SK-N-SH (cell line): ENCODE measurements at regions not wholly inside any gene's neighbourhood (a gene's known extent, or its start where the extent isn't known, plus 50 kb on each side); places are given as distances from the start of the nearest gene placed in this dataset.

ENCODE experiments used
- CTCF ChIA-PET: fragments of 300-600, 350-600 bp; formaldehyde crosslinking; extraction: SDS; loops from one replicate; lab custom pipeline; 2021; lab: Yijun Ruan, JAX
- POLR2A ChIA-PET: fragments of 350-600 bp; sonication (Branson Sonifier 250); formaldehyde crosslinking; extraction: SDS; loops from one replicate; lab custom pipeline; 2020; ENCODE audit warnings: antibody characterized with exemption, inconsistent platforms; lab: Yijun Ruan, JAX
- DNase-seq: peaks from one replicate; pipeline ENCODE4 v3.0.0; 2012
- H2AFZ ChIP-seq: fragments of 200-600 bp; sonication (generic); 2 replicates; pipeline ENCODE4 v1.8.1; 2016; ENCODE audit warnings: antibody characterized with exemption, mild to moderate bottlenecking, low read depth
- H3F3A ChIP-seq: fragments of 200-600 bp; sonication (generic); replicated peaks from 2 replicates; pipeline ENCODE3; 2016; ENCODE audit warnings: antibody characterized with exemption, mild to moderate bottlenecking; ENCODE audit not compliant: insufficient read depth
- H3K27ac ChIP-seq, 2 experiments: fragments of 200-500 bp in 1 of 2; fragments of 200-600 bp in 1 of 2; sonication (Bioruptor generic) in 1 of 2; sonication (generic), shearing (Covaris generic) in 1 of 2; 2 replicates each; pipeline versions ENCODE4 v1.5.1 to v1.6.1; 2014 to 2016; ENCODE audit warnings: low read depth in 2 of 2, inconsistent platforms in 1 of 2, low read length in 1 of 2, mild to moderate bottlenecking in 1 of 2, mixed read lengths in 1 of 2
- H3K27me3 ChIP-seq: fragments of 200-600 bp; sonication (generic), shearing (Covaris generic); 2 replicates; pipeline ENCODE4 v1.6.1; 2016; ENCODE audit warnings: mixed run types; ENCODE audit not compliant: insufficient read depth
- H3K36me3 ChIP-seq, 2 experiments: fragments of 200-500 bp in 1 of 2; fragments of 200-600 bp in 1 of 2; sonication (Bioruptor generic) in 1 of 2; sonication (generic) in 1 of 2; replicated peaks in 1 of 2; 2 replicates each; pipeline versions ENCODE3 to v1.5.1; 2014 to 2016; ENCODE audit warnings: low read length in 1 of 2, mild to moderate bottlenecking in 1 of 2; ENCODE audit not compliant: insufficient read depth in 2 of 2, control insufficient read depth in 1 of 2
- H3K4me1 ChIP-seq, 2 experiments: fragments of 200-500 bp in 1 of 2; fragments of 200-600 bp in 1 of 2; sonication (Bioruptor generic) in 1 of 2; sonication (generic), shearing (Covaris generic) in 1 of 2; 2 replicates each; pipeline versions ENCODE4 v1.5.1 to v1.6.1; 2014 to 2016; ENCODE audit warnings: low read depth in 1 of 2, low read length in 1 of 2, mixed run types in 1 of 2; ENCODE audit not compliant: insufficient read depth in 2 of 2, control insufficient read depth in 1 of 2
- H3K4me2 ChIP-seq: fragments of 200-600 bp; sonication (generic), shearing (Covaris generic); 2 replicates; pipeline ENCODE4 v1.6.1; 2017; ENCODE audit warnings: mixed run types
- H3K4me3 ChIP-seq, 2 experiments: fragments of 200-500 bp in 1 of 2; fragments of 200-600 bp in 1 of 2; sonication (Bioruptor generic) in 1 of 2; sonication (generic), shearing (Covaris generic) in 1 of 2; 2 replicates each; pipeline versions ENCODE4 v1.5.1 to v1.8.1; 2014 to 2016; ENCODE audit warnings: low read depth in 2 of 2, inconsistent platforms in 1 of 2, low read length in 1 of 2, mild to moderate bottlenecking in 1 of 2, mixed read lengths in 1 of 2, moderate library complexity in 1 of 2
- H3K79me2 ChIP-seq: fragments of 200-600 bp; sonication (generic); 2 replicates; pipeline ENCODE4 v1.8.1; 2017; ENCODE audit warnings: mild to moderate bottlenecking; ENCODE audit not compliant: insufficient read depth
- H3K9ac ChIP-seq: fragments of 200-600 bp; sonication (generic); 2 replicates; pipeline ENCODE4 v1.6.1; 2017; ENCODE audit warnings: mixed run types
- H3K9me2 ChIP-seq: fragments of 200-600 bp; sonication (generic); 2 replicates; pipeline ENCODE4 v1.6.1; 2017; ENCODE audit warnings: mixed run types
- H3K9me3 ChIP-seq: fragments of 200-600 bp; sonication (generic); 2 replicates; pipeline ENCODE4 v1.6.1; 2017; ENCODE audit warnings: mixed run types, mild to moderate bottlenecking, moderate library complexity
- H4K20me1 ChIP-seq: fragments of 200-600 bp; sonication (generic); 2 replicates; pipeline ENCODE4 v1.6.1; 2017; ENCODE audit warnings: mild to moderate bottlenecking, mixed run types; ENCODE audit not compliant: insufficient read depth
- CHD2 ChIP-seq: fragments of 150-350 bp; IDR thresholded peaks from 2 replicates; pipeline ENCODE4 v1.6.1; 2018; ENCODE audit warnings: low read length; ENCODE audit not compliant: partially characterized antibody
- ELF1 ChIP-seq: IDR thresholded peaks from 2 replicates; pipeline ENCODE4 v1.4.0; 2012
- EP300 ChIP-seq, 2 experiments: IDR thresholded peaks; 2 replicates each; pipeline versions ENCODE4 v1.4.0 to v1.6.1; 2012; ENCODE audit warnings: borderline replicate concordance in 1 of 2, low read depth in 1 of 2, low read length in 1 of 2
- EZH2phosphoT487 ChIP-seq: fragments of 200-600 bp; sonication (generic); IDR thresholded peaks from 2 replicates; pipeline ENCODE4 v1.6.1; 2017; ENCODE audit warnings: low read depth, mixed run types, mild to moderate bottlenecking, antibody characterized with exemption, moderate library complexity, borderline replicate concordance
- FOSL2 ChIP-seq: IDR thresholded peaks from 2 replicates; pipeline ENCODE4 v1.4.0; 2012; ENCODE audit warnings: low read depth, mild to moderate bottlenecking, moderate library complexity, borderline replicate concordance
- FOXJ3 ChIP-seq: sonication (generic); formaldehyde crosslinking; IDR thresholded peaks from 2 replicates; pipeline ENCODE4 v1.5.1; 2020; ENCODE audit warnings: mild to moderate bottlenecking, missing genetic modification reagents
- FOXM1 ChIP-seq: IDR thresholded peaks from 2 replicates; pipeline ENCODE4 v1.4.0; 2012; ENCODE audit warnings: low read depth, mild to moderate bottlenecking
- JUND ChIP-seq: IDR thresholded peaks from 2 replicates; pipeline ENCODE4 v1.4.0; 2012
- MEF2A ChIP-seq: IDR thresholded peaks from 2 replicates; pipeline ENCODE4 v1.4.0; 2012; ENCODE audit warnings: low read depth, borderline replicate concordance
- MXI1 ChIP-seq: IDR thresholded peaks from 2 replicates; pipeline ENCODE4 v1.6.1; 2012; ENCODE audit warnings: mild to moderate bottlenecking, low read depth, low read length, improper control_type of control experiment
- NFIC ChIP-seq: IDR thresholded peaks from 2 replicates; pipeline ENCODE4 v1.4.0; 2012; ENCODE audit warnings: borderline replicate concordance
- NRF1 ChIP-seq: IDR thresholded peaks from 2 replicates; pipeline ENCODE4 v1.6.1; 2012; ENCODE audit warnings: low read depth, mild to moderate bottlenecking, low read length
- RCOR1 ChIP-seq: fragments of 150-350 bp; IDR thresholded peaks from 2 replicates; pipeline ENCODE4 v1.6.1; 2017; ENCODE audit warnings: antibody characterized with exemption, low read length
- TAF1 ChIP-seq: IDR thresholded peaks from 2 replicates; pipeline ENCODE4 v1.6.1; 2012; ENCODE audit warnings: low read depth, mild to moderate bottlenecking, low read length, moderate library complexity, borderline replicate concordance
- TEAD4 ChIP-seq: IDR thresholded peaks from 2 replicates; pipeline ENCODE4 v1.4.0; 2012; ENCODE audit warnings: mild to moderate bottlenecking, borderline replicate concordance; ENCODE audit not compliant: insufficient read depth
- USF1 ChIP-seq: IDR thresholded peaks from 2 replicates; pipeline ENCODE4 v1.4.0; 2012; ENCODE audit warnings: low read depth, borderline replicate concordance
- USF2 ChIP-seq: fragments of 150-350 bp; IDR thresholded peaks from 2 replicates; pipeline ENCODE4 v1.6.1; 2017; ENCODE audit warnings: antibody characterized with exemption, low read length, low read depth, borderline replicate concordance
- YY1 ChIP-seq: IDR thresholded peaks from 2 replicates; pipeline ENCODE4 v1.4.0; 2012; ENCODE audit warnings: low read depth, mild to moderate bottlenecking
- ZBTB33 ChIP-seq: IDR thresholded peaks from 2 replicates; pipeline ENCODE4 v1.4.0; 2012; ENCODE audit warnings: low read depth, borderline replicate concordance
- WGBS: methylation state at CpG from one replicate; pipeline ENCODE4 v1.1.6; 2017; ENCODE audit warnings: low lambda C conversion rate; 5-methylcytosine and 5-hydroxymethylcytosine counted together
- TF ChIP-seq, protein P1 (sequence below): IDR thresholded peaks from 2 replicates; pipeline ENCODE4 v1.6.1; 2012; ENCODE audit warnings: mild to moderate bottlenecking, low read depth, low read length, moderate library complexity

- Histone ChIP-seq H3K36me3 (no peaks in the 10 kb centered on the region), H3K9me2 (no peaks in the 10 kb centered on the region), H3K4me3 (no peak overlapping the region), H3K27me3 (no peaks in the 10 kb centered on the region), H3K4me1 (no peaks in the 10 kb centered on the region), H3K9me3 (no peaks in the 10 kb centered on the region), H3K4me2 (no peak overlapping the region), H4K20me1 (no peaks in the 10 kb centered on the region), H3F3A (no peaks in the 10 kb centered on the region), H3K27ac (no peak overlapping the region), H3K79me2 (no peaks in the 10 kb centered on the region), H3K9ac (no peak overlapping the region), H2AFZ (no peak overlapping the region)
- TF ChIP-seq RCOR1 (no peak), EZH2phosphoT487 (no peak), TEAD4 (no peak), YY1 (no peak), JUND (no peak), FOSL2 (no peak)
- 2% methylated on average over 3 of the region's 3 CpGs for WGBS
- ChIA-PET POLR2A (no interaction called here), CTCF (no interaction called here)
- DNase-seq, result no peak
Observed at GRCh38 chr4:110737931-110738330, 115.1 kb upstream of the PITX2 start.

DNA sequence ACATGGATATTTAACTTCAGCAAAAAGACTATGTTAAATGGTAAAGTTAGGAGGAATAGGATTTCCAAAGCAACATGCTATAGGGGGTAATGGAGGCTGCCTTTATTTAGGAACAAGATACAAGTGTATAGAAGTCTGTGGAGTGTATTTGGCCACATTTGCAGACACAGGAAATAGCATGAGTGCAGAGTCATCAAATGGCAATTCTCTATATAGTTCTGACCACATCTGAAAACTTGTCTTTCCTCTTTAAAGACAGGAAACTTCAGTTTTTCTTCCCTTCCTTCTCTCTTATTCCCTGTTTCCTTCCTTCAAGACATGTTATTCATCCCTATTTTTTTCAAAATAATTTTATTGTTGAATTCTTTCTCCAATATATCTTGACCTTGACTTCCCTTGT lies 119.3 kb upstream of the PITX2 start:
- H2AFZ ChIP-seq, result no peak overlapping the region
- no peak for DNase-seq
- H3K9me3 ChIP-seq, result no peaks in the 10 kb centered on the region
- no peaks in the 10 kb centered on the region for H3K27me3 ChIP-seq
- ChIA-PET CTCF (no interaction called here), POLR2A (no interaction called here)
- no peaks in the 10 kb centered on the region for H3F3A ChIP-seq
- no peaks in the 10 kb centered on the region for H3K36me3 ChIP-seq
- TF ChIP-seq FOXM1 (no peak), EP300 (IDR thresholded peaks at IDR 0.05; ENCODE audit: borderline replicate concordance in 1 of 2, low read depth in 1 of 2, low read length in 1 of 2) (no peak), MXI1 (no peak), USF1 (no peak), NRF1 (no peak), YY1 (no peak), USF2 (no peak), ELF1 (no peak), FOXJ3 (no peak), MEF2A (no peak), ZBTB33 (no peak), JUND (no peak), TAF1 (no peak), NFIC (no peak), TEAD4 (no peak), CHD2 (no peak)
- TF ChIP-seq, protein P1, sequence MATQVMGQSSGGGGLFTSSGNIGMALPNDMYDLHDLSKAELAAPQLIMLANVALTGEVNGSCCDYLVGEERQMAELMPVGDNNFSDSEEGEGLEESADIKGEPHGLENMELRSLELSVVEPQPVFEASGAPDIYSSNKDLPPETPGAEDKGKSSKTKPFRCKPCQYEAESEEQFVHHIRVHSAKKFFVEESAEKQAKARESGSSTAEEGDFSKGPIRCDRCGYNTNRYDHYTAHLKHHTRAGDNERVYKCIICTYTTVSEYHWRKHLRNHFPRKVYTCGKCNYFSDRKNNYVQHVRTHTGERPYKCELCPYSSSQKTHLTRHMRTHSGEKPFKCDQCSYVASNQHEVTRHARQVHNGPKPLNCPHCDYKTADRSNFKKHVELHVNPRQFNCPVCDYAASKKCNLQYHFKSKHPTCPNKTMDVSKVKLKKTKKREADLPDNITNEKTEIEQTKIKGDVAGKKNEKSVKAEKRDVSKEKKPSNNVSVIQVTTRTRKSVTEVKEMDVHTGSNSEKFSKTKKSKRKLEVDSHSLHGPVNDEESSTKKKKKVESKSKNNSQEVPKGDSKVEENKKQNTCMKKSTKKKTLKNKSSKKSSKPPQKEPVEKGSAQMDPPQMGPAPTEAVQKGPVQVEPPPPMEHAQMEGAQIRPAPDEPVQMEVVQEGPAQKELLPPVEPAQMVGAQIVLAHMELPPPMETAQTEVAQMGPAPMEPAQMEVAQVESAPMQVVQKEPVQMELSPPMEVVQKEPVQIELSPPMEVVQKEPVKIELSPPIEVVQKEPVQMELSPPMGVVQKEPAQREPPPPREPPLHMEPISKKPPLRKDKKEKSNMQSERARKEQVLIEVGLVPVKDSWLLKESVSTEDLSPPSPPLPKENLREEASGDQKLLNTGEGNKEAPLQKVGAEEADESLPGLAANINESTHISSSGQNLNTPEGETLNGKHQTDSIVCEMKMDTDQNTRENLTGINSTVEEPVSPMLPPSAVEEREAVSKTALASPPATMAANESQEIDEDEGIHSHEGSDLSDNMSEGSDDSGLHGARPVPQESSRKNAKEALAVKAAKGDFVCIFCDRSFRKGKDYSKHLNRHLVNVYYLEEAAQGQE, result no peak
- H3K79me2 ChIP-seq, result no peaks in the 10 kb centered on the region
- no peak overlapping the region for H3K4me2 ChIP-seq
- H3K4me3 ChIP-seq, result no peak overlapping the region
- H3K9me2 ChIP-seq, result no peaks in the 10 kb centered on the region
- H3K9ac ChIP-seq, result no peak overlapping the region
- H3K4me1 ChIP-seq, result no peaks in the 10 kb centered on the region
- H3K27ac ChIP-seq, result no peak overlapping the region
- H4K20me1 ChIP-seq, result no peaks in the 10 kb centered on the region
